ENCODE measurements at regions not wholly inside any gene's neighbourhood (a gene's known extent, or its start where the extent isn't known, plus 50 kb on each side); places are given as distances from the start of the nearest gene placed in this dataset.

GRCh38 chr3:160133757-160134156 is 91.5 kb upstream of the C3orf80 start:
- peaks cover 17% of the 10 kb centered on the region for H3K4me1 ChIP-seq (ENCODE audit: insufficient read depth, low read length, poor library complexity, severe bottlenecking)
- H3K4me3 ChIP-seq (ENCODE audit: low read depth, low read length, poor library complexity, severe bottlenecking) = no peak overlapping the region
- intact Hi-C loops (cut with micrococcal nuclease; ENCODE audit: unreplicated experiment) = no loop called here
- H3K9me2 ChIP-seq (ENCODE audit: insufficient read depth, low read length) = no peaks in the 10 kb centered on the region
- no peak overlapping the region for H2AFZ ChIP-seq (ENCODE audit: low read length)
- no peak overlapping the region for H3K4me2 ChIP-seq (ENCODE audit: low read length)
- DNase-seq (ENCODE audit: low spot score) = no peak
- H3K27ac ChIP-seq (ENCODE audit: low read depth, low read length, poor library complexity, severe bottlenecking) = no peak overlapping the region
- TF ChIP-seq CTCF (conservative IDR thresholded peaks at IDR 0.05; ENCODE audit: low read length) = no peak
- no peak for TF ChIP-seq EZH2phosphoT487 (IDR thresholded peaks at IDR 0.05; ENCODE audit: borderline replicate concordance, low read depth, low read length)
- no TSS peak for BruUV-seq (replicated peaks)
- no peaks in the 10 kb centered on the region for H3K79me2 ChIP-seq (ENCODE audit: insufficient read depth, low read depth, low read length)
- H4K20me1 ChIP-seq (ENCODE audit: insufficient read depth, low read length) = no peaks in the 10 kb centered on the region
- H3K9me3 ChIP-seq (ENCODE audit: low read length) = no peaks in the 10 kb centered on the region
- CTCF ChIA-PET (ENCODE audit: unreplicated experiment) = no interaction called here
- POLR2A ChIA-PET = interaction anchor here (0.6 kb wide), 1 partner anchor 264 kb away, joined by 3 read pairs; no protein-coding TSS in a partner anchor
- no peaks in the 10 kb centered on the region for H3K36me3 ChIP-seq (ENCODE audit: insufficient read depth, low read length)

- ChIA-PET POLR2A (no interaction called here), CTCF (ENCODE audit: unreplicated experiment) (no interaction called here)
- BruUV-seq (replicated peaks) = no TSS peak
- H4K20me1 ChIP-seq (ENCODE audit: insufficient read depth, low read length) = no peaks in the 10 kb centered on the region
- DNase-seq (ENCODE audit: low spot score) = no peak
- H3K9me3 ChIP-seq (ENCODE audit: low read length) = no peaks in the 10 kb centered on the region
- intact Hi-C loops (cut with micrococcal nuclease; ENCODE audit: unreplicated experiment) = no loop called here
- no peaks in the 10 kb centered on the region for H3K9me2 ChIP-seq (ENCODE audit: insufficient read depth, low read length)
- H3K4me2 ChIP-seq (ENCODE audit: low read length) = no peak overlapping the region
- no peaks in the 10 kb centered on the region for H3K79me2 ChIP-seq (ENCODE audit: insufficient read depth, low read depth, low read length)
- no peak overlapping the region for H3K27ac ChIP-seq (ENCODE audit: low read depth, low read length, poor library complexity, severe bottlenecking)
- no peaks in the 10 kb centered on the region for H3K36me3 ChIP-seq (ENCODE audit: insufficient read depth, low read length)
- H2AFZ ChIP-seq (ENCODE audit: low read length) = no peak overlapping the region
- H3K4me1 ChIP-seq (ENCODE audit: insufficient read depth, low read length, poor library complexity, severe bottlenecking) = peaks cover 12% of the 10 kb centered on the region
- no peak overlapping the region for H3K4me3 ChIP-seq (ENCODE audit: low read depth, low read length, poor library complexity, severe bottlenecking)
- TF ChIP-seq EZH2phosphoT487 (IDR thresholded peaks at IDR 0.05; ENCODE audit: borderline replicate concordance, low read depth, low read length) = no peak
Measured at GRCh38 chr3:160134454-160134853, 90.8 kb upstream of the C3orf80 start.

- H3K9me3 ChIP-seq (ENCODE audit: low read length) = no peaks in the 10 kb centered on the region
- intact Hi-C loops (cut with micrococcal nuclease; ENCODE audit: unreplicated experiment) = no loop called here
- no peak overlapping the region for H3K4me3 ChIP-seq (ENCODE audit: low read depth, low read length, poor library complexity, severe bottlenecking)
- DNase-seq (ENCODE audit: low spot score) = no peak
- H3K36me3 ChIP-seq (ENCODE audit: insufficient read depth, low read length) = no peaks in the 10 kb centered on the region
- no peak overlapping the region for H2AFZ ChIP-seq (ENCODE audit: low read length)
- TF ChIP-seq CTCF (conservative IDR thresholded peaks at IDR 0.05; ENCODE audit: low read length) = no peak
- no peak for TF ChIP-seq EZH2phosphoT487 (IDR thresholded peaks at IDR 0.05; ENCODE audit: borderline replicate concordance, low read depth, low read length)
- ChIA-PET POLR2A (no interaction called here), CTCF (ENCODE audit: unreplicated experiment) (no interaction called here)
- peaks cover 7% of the 10 kb centered on the region for H3K4me1 ChIP-seq (ENCODE audit: insufficient read depth, low read length, poor library complexity, severe bottlenecking)
- no peaks in the 10 kb centered on the region for H4K20me1 ChIP-seq (ENCODE audit: insufficient read depth, low read length)
- H3K79me2 ChIP-seq (ENCODE audit: insufficient read depth, low read depth, low read length) = no peaks in the 10 kb centered on the region
- no peak overlapping the region for H3K27ac ChIP-seq (ENCODE audit: low read depth, low read length, poor library complexity, severe bottlenecking)
- H3K9me2 ChIP-seq (ENCODE audit: insufficient read depth, low read length) = no peaks in the 10 kb centered on the region
- no TSS peak for BruUV-seq (replicated peaks)
- no peak overlapping the region for H3K4me2 ChIP-seq (ENCODE audit: low read length)
Measured at GRCh38 chr3:160134964-160135363, 90.3 kb upstream of the C3orf80 start.
